HepG2 (cell line): ENCODE measurements at regions not wholly inside any gene's neighbourhood (a gene's known extent, or its start where the extent isn't known, plus 50 kb on each side); places are given as distances from the start of the nearest gene placed in this dataset.

Experiments
- CTCF ChIP-seq: sonication (generic); formaldehyde crosslinking; IDR thresholded peaks from 2 replicates; pipeline ENCODE4 v1.5.0; 2020; ENCODE audit warnings: mild to moderate bottlenecking, missing genetic modification reagents, moderate library complexity
- KDM4B ChIP-seq: sonication (generic); formaldehyde crosslinking; IDR thresholded peaks from 2 replicates; pipeline ENCODE4 v1.4.0; 2020; ENCODE audit warnings: missing genetic modification reagents
- POLR2AphosphoS5 ChIP-seq: IDR thresholded peaks from 2 replicates; pipeline ENCODE4 v1.6.1; 2012; ENCODE audit warnings: low read depth, low read length
- RELA ChIP-seq: sonication (generic); formaldehyde crosslinking; IDR thresholded peaks from 2 replicates; pipeline ENCODE4 v1.4.0; 2020; ENCODE audit warnings: missing genetic modification reagents
- TAF1 ChIP-seq: sonication (generic); formaldehyde crosslinking; IDR thresholded peaks from 2 replicates; pipeline ENCODE4 v1.4.0; 2020; ENCODE audit warnings: missing genetic modification reagents
- TEF ChIP-seq: sonication (generic); formaldehyde crosslinking; IDR thresholded peaks from 2 replicates; pipeline ENCODE4 v1.5.0; 2020; ENCODE audit warnings: missing genetic modification reagents
- TRIM24 ChIP-seq: sonication (generic); formaldehyde crosslinking; IDR thresholded peaks from 2 replicates; pipeline ENCODE4 v1.8.0; 2022; ENCODE audit warnings: mild to moderate bottlenecking, missing genetic modification reagents
- ZNF546 ChIP-seq: sonication (generic); formaldehyde crosslinking; conservative IDR thresholded peaks from 2 replicates; pipeline ENCODE4 v1.8.1; 2023; ENCODE audit warnings: mild to moderate bottlenecking, missing genetic modification reagents
- TF ChIP-seq, protein P1 (sequence below): sonication (generic); formaldehyde crosslinking; IDR thresholded peaks from 2 replicates; pipeline ENCODE4 v1.4.0; 2020; ENCODE audit warnings: missing genetic modification reagents
- TF ChIP-seq, protein P2 (sequence below): IDR thresholded peaks from 2 replicates; pipeline ENCODE4 v1.4.0; 2020; ENCODE audit warnings: mild to moderate bottlenecking, missing genetic modification reagents

DNA sequence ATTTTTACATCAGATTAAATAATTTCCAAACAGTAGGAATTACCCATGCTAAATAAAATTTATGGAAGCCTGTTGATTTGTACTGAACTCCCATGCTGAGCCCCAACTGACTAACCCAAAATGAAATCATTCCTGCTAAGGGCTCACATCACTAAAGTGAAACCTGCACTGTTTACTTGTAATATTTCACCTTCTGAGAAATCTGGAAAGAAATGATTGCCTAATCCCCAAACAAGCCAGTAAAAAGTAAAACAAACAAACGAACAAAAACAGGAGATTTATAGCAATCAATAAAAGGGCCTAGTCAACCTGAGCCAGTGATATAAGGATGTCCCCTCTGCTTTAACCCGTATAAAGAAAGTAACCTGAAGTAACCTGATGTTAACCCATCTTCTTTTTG is 1599.8 kb downstream of the OLFM4 start:
- TF ChIP-seq CTCF (no peak), TAF1 (CRISPR knock-in tag) (no peak), POLR2AphosphoS5 (no peak), RELA (CRISPR knock-in tag) (no peak), TEF (no peak), TRIM24 (no peak), KDM4B (CRISPR knock-in tag) (no peak), ZNF546 (CRISPR knock-in tag) (no peak)
- TF ChIP-seq, protein P1, sequence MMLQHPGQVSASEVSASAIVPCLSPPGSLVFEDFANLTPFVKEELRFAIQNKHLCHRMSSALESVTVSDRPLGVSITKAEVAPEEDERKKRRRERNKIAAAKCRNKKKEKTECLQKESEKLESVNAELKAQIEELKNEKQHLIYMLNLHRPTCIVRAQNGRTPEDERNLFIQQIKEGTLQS (CRISPR knock-in tag), result no peak
- TF ChIP-seq, protein P2, sequence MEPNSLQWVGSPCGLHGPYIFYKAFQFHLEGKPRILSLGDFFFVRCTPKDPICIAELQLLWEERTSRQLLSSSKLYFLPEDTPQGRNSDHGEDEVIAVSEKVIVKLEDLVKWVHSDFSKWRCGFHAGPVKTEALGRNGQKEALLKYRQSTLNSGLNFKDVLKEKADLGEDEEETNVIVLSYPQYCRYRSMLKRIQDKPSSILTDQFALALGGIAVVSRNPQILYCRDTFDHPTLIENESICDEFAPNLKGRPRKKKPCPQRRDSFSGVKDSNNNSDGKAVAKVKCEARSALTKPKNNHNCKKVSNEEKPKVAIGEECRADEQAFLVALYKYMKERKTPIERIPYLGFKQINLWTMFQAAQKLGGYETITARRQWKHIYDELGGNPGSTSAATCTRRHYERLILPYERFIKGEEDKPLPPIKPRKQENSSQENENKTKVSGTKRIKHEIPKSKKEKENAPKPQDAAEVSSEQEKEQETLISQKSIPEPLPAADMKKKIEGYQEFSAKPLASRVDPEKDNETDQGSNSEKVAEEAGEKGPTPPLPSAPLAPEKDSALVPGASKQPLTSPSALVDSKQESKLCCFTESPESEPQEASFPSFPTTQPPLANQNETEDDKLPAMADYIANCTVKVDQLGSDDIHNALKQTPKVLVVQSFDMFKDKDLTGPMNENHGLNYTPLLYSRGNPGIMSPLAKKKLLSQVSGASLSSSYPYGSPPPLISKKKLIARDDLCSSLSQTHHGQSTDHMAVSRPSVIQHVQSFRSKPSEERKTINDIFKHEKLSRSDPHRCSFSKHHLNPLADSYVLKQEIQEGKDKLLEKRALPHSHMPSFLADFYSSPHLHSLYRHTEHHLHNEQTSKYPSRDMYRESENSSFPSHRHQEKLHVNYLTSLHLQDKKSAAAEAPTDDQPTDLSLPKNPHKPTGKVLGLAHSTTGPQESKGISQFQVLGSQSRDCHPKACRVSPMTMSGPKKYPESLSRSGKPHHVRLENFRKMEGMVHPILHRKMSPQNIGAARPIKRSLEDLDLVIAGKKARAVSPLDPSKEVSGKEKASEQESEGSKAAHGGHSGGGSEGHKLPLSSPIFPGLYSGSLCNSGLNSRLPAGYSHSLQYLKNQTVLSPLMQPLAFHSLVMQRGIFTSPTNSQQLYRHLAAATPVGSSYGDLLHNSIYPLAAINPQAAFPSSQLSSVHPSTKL (CRISPR knock-in tag), result no peak
